Mammary epithelial cell (primary cell): ENCODE measurements at regions not wholly inside any gene's neighbourhood (a gene's known extent, or its start where the extent isn't known, plus 50 kb on each side); places are given as distances from the start of the nearest gene placed in this dataset.

ENCODE experiments used
- CTCF ChIP-seq, 2 donors: IDR thresholded peaks in 1 of 2; conservative IDR thresholded peaks in 1 of 2; 2 replicates each; pipeline ENCODE4 v1.5.1; 2011 to 2012; ENCODE audit warnings: inconsistent platforms in 2 of 2, low read length in 2 of 2, mild to moderate bottlenecking in 2 of 2, control low read depth in 1 of 2, low read depth in 1 of 2; ENCODE audit not compliant: insufficient read depth in 1 of 2; ENCODE audit errors: extremely low read depth in 1 of 2
- EZH2 ChIP-seq: IDR thresholded peaks from 2 replicates; pipeline ENCODE4 v1.6.1; 2012; ENCODE audit warnings: low read length, inconsistent platforms, borderline replicate concordance

GRCh38 chr5:87210743-87211142 is 56.9 kb upstream of the RASA1 start:
- TF ChIP-seq CTCF (conservative IDR thresholded peaks at IDR 0.05 in 1 of 2, IDR thresholded peaks at IDR 0.05 in 1 of 2; ENCODE audit: extremely low read depth in 1 of 2, insufficient read depth in 1 of 2, low read depth in 1 of 2, low read length in 2 of 2) (no peak), EZH2 (no peak)
